Keratinocyte (primary cell): ENCODE measurements at regions not wholly inside any gene's neighbourhood (a gene's known extent, or its start where the extent isn't known, plus 50 kb on each side); places are given as distances from the start of the nearest gene placed in this dataset.
A peak's percentile ranks its signal among the peaks of the same experiment; 100 is the strongest.

Experiments
- DNase-seq: peaks from one replicate; pipeline ENCODE4 v3.0.0-alpha.2; 2011; ENCODE audit warnings: low read depth, missing footprints, low spot score
- FAIRE-seq: peaks from 2 replicates; lab custom pipeline; 2011; peaks lifted over from hg19 to GRCh38; lab: Jason Lieb, UNC
- H2AFZ ChIP-seq: 2 replicates; pipeline ENCODE4 v1.6.0; 2012; ENCODE audit warnings: low read length, control low read depth, inconsistent platforms; ENCODE audit not compliant: control insufficient read depth
- H3K27ac ChIP-seq: 2 replicates; pipeline ENCODE4 v1.5.1; 2011; ENCODE audit warnings: low read length; ENCODE audit not compliant: control insufficient read depth, insufficient read depth
- H3K27me3 ChIP-seq: 3 replicates; pipeline ENCODE4 v1.6.0; 2011; ENCODE audit warnings: low read length; ENCODE audit not compliant: control insufficient read depth, insufficient read depth; ENCODE audit errors: extremely low read depth
- H3K36me3 ChIP-seq, 2 experiments: 2 replicates in 1 of 2; 3 replicates in 1 of 2; pipeline ENCODE4 v1.5.1; 2011; ENCODE audit warnings: low read length in 2 of 2, mild to moderate bottlenecking in 1 of 2; ENCODE audit not compliant: control insufficient read depth in 2 of 2, insufficient read depth in 2 of 2; ENCODE audit errors: extremely low read depth in 1 of 2
- H3K4me1 ChIP-seq: 3 replicates; pipeline ENCODE4 v1.5.1; 2011; ENCODE audit warnings: low read length; ENCODE audit not compliant: control insufficient read depth, insufficient read depth; ENCODE audit errors: extremely low read depth
- H3K4me2 ChIP-seq: 3 replicates; pipeline ENCODE4 v1.6.0; 2011; ENCODE audit warnings: low read depth, low read length; ENCODE audit not compliant: control insufficient read depth, insufficient read depth; ENCODE audit errors: extremely low read depth
- H3K4me3 ChIP-seq, 3 experiments: fragments of 200-600 bp in 1 of 3; sonication (generic) in 1 of 3; 2 replicates in 2 of 3; 3 replicates in 1 of 3; pipeline ENCODE4 v1.5.1; 2011 to 2016; ENCODE audit warnings: low read length in 3 of 3, mild to moderate bottlenecking in 3 of 3, control low read depth in 2 of 3, inconsistent platforms in 1 of 3, low read depth in 1 of 3, mixed read lengths in 1 of 3, mixed run types in 1 of 3, moderate library complexity in 1 of 3; ENCODE audit not compliant: control insufficient read depth in 2 of 3, insufficient read depth in 2 of 3; ENCODE audit errors: extremely low read depth in 1 of 3
- H3K79me2 ChIP-seq: 2 replicates; pipeline ENCODE4 v1.6.0; 2012; ENCODE audit warnings: low read length; ENCODE audit not compliant: control insufficient read depth, insufficient read depth
- H3K9ac ChIP-seq: 3 replicates; pipeline ENCODE4 v1.6.0; 2011; ENCODE audit warnings: low read length; ENCODE audit not compliant: control insufficient read depth, insufficient read depth; ENCODE audit errors: extremely low read depth
- H3K9me1 ChIP-seq: 3 replicates; pipeline ENCODE4 v1.6.0; 2011; ENCODE audit warnings: low read length; ENCODE audit not compliant: control insufficient read depth, insufficient read depth; ENCODE audit errors: extremely low read depth
- H3K9me3 ChIP-seq: 2 replicates; pipeline ENCODE4 v1.5.1; 2012; ENCODE audit warnings: low read depth, low read length; ENCODE audit not compliant: control insufficient read depth
- H4K20me1 ChIP-seq: 3 replicates; pipeline ENCODE4 v1.6.0; 2011; ENCODE audit warnings: low read length; ENCODE audit not compliant: control insufficient read depth, insufficient read depth; ENCODE audit errors: extremely low read depth
- EZH2 ChIP-seq: IDR thresholded peaks from one replicate; pipeline ENCODE4 v1.6.1; 2012; ENCODE audit warnings: inconsistent platforms, mild to moderate bottlenecking, low read length, moderate library complexity
- dilution Hi-C: fragments of 300-500 bp; cut with MboI; formaldehyde crosslinking; loops from one replicate; pipeline ENCODE4 v1.7.0; 2020; ENCODE audit warnings: low sequenced_read_pairs; ENCODE audit not compliant: extremely low pct_ligation_motif_present
- TF ChIP-seq, protein P1 (sequence below), 3 experiments: IDR thresholded peaks in 1 of 3; conservative IDR thresholded peaks in 1 of 3; optimal IDR thresholded peaks in 1 of 3; 2 replicates in 2 of 3; 3 replicates in 1 of 3; pipeline versions ENCODE3 to v1.5.1; 2011; ENCODE audit warnings: low read length in 3 of 3, mild to moderate bottlenecking in 3 of 3, moderate library complexity in 2 of 3, control low read depth in 1 of 3, inconsistent platforms in 1 of 3; ENCODE audit not compliant: insufficient read depth in 2 of 3; ENCODE audit errors: extremely low read depth in 1 of 3

DNA sequence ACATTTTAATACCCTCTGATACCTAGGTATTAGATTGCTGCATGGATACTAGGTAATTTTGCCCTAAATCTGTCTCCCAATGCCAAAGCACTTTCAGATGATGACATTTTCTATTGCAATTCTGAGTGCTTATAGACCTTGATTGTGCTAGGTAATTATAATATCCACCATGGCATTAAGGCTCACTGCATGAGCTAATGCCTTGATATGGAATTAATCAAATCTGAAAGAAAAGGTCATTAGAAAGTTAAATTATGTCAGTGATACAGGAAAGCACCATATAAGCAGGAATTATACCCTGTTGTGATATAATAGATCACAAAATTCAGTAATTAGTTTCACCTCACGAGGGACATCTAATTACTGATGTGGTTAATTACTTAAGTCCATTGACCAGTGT, 521.4 kb downstream of the DNAJB9 start:
- no peak overlapping the region for H2AFZ ChIP-seq
- DNase-seq (no peak), FAIRE-seq (no peak)
- no peaks in the 10 kb centered on the region for H3K9me3 ChIP-seq
- dilution Hi-C loops: no loop called here
- H3K27ac ChIP-seq: no peak overlapping the region
- no peaks in the 10 kb centered on the region for H4K20me1 ChIP-seq
- H3K4me3 ChIP-seq: no peak overlapping the region
- H3K9me1 ChIP-seq: no peaks in the 10 kb centered on the region
- H3K27me3 ChIP-seq: no peaks in the 10 kb centered on the region
- no peak for TF ChIP-seq EZH2
- TF ChIP-seq, protein P1, sequence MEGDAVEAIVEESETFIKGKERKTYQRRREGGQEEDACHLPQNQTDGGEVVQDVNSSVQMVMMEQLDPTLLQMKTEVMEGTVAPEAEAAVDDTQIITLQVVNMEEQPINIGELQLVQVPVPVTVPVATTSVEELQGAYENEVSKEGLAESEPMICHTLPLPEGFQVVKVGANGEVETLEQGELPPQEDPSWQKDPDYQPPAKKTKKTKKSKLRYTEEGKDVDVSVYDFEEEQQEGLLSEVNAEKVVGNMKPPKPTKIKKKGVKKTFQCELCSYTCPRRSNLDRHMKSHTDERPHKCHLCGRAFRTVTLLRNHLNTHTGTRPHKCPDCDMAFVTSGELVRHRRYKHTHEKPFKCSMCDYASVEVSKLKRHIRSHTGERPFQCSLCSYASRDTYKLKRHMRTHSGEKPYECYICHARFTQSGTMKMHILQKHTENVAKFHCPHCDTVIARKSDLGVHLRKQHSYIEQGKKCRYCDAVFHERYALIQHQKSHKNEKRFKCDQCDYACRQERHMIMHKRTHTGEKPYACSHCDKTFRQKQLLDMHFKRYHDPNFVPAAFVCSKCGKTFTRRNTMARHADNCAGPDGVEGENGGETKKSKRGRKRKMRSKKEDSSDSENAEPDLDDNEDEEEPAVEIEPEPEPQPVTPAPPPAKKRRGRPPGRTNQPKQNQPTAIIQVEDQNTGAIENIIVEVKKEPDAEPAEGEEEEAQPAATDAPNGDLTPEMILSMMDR (optimal IDR thresholded peaks at IDR 0.05 in 1 of 3, IDR thresholded peaks at IDR 0.05 in 1 of 3, conservative IDR thresholded peaks at IDR 0.05 in 1 of 3; ENCODE audit: extremely low read depth in 1 of 3, insufficient read depth in 2 of 3, low read length in 3 of 3): no peak
- H3K79me2 ChIP-seq: no peaks in the 10 kb centered on the region
- no peak overlapping the region for H3K9ac ChIP-seq
- H3K4me1 ChIP-seq: no peaks in the 10 kb centered on the region
- H3K4me2 ChIP-seq: no peak overlapping the region
- H3K36me3 ChIP-seq: no peaks in the 10 kb centered on the region

DNA sequence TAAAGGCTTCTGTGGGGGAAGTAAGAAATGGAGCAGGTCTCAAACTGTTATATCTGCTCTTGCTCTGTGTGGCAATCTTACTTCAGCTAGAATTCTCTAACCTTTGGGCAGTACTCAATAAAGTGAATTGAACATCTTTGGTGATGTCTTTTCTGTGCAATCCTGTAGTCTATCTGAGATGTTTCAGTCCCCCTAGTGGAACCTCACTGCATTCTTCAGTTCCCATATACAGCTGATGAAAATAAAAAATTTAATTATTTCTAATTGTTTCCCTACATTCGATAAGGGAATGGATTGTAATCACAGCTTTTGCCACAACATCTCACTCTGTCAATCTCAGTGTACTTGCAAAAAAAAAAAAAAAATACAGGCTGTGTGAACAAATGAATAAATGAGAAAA, 522.6 kb downstream of the DNAJB9 start:
- no peak for FAIRE-seq
- no peaks in the 10 kb centered on the region for H4K20me1 ChIP-seq
- H3K36me3 ChIP-seq: no peaks in the 10 kb centered on the region

More for the DNA sequence above, 522.6 kb downstream of the DNAJB9 start:
- no peaks in the 10 kb centered on the region for H3K4me1 ChIP-seq
- DNase-seq: no peak
- no peak overlapping the region for H3K4me2 ChIP-seq
- no peaks in the 10 kb centered on the region for H3K27me3 ChIP-seq
- dilution Hi-C loops: no loop called here
- no peak overlapping the region for H3K27ac ChIP-seq
- no peaks in the 10 kb centered on the region for H3K9me1 ChIP-seq
- H3K9ac ChIP-seq: no peak overlapping the region
- no peak overlapping the region for H2AFZ ChIP-seq
- no peak for TF ChIP-seq EZH2
- TF ChIP-seq, protein P1 (optimal IDR thresholded peaks at IDR 0.05 in 1 of 3, IDR thresholded peaks at IDR 0.05 in 1 of 3, conservative IDR thresholded peaks at IDR 0.05 in 1 of 3; ENCODE audit: extremely low read depth in 1 of 3, insufficient read depth in 2 of 3, low read length in 3 of 3): peak in 1 of 3 experiments; percentile 8
- no peaks in the 10 kb centered on the region for H3K79me2 ChIP-seq
- H3K9me3 ChIP-seq: no peaks in the 10 kb centered on the region
- no peak overlapping the region for H3K4me3 ChIP-seq
